OCI-M2 (cell line): ENCODE measurements at regions not wholly inside any gene's neighbourhood (a gene's known extent, or its start where the extent isn't known, plus 50 kb on each side); places are given as distances from the start of the nearest gene placed in this dataset.

ENCODE experiments used
- DNase-seq: peaks from one replicate; lab custom pipeline; 2025; ENCODE audit not compliant: unreplicated experiment; lab: John Stamatoyannopoulos, UW

- no peak for DNase-seq
Measured at GRCh38 chr3:18295171-18295920, 129.8 kb downstream of the SATB1 start.

- DNase-seq = no peak
Measured at GRCh38 chr3:18290157-18290556, 135.0 kb downstream of the SATB1 start.

- DNase-seq = no peak
Measured at GRCh38 chr3:18288243-18288642, 136.9 kb downstream of the SATB1 start.

GRCh38 chr3:18284716-18285115 lies 140.4 kb downstream of the SATB1 start:
- no peak for DNase-seq

GRCh38 chr3:18283680-18284079 lies 141.5 kb downstream of the SATB1 start:
- DNase-seq = no peak

GRCh38 chr3:18282507-18282906 lies 142.6 kb downstream of the SATB1 start:
- DNase-seq = no peak

- no peak for DNase-seq
Measured at GRCh38 chr3:18279226-18279737, 145.9 kb downstream of the SATB1 start.

GRCh38 chr3:18264853-18265252 lies 160.3 kb downstream of the SATB1 start:
- no peak for DNase-seq

GRCh38 chr3:18264361-18264760 lies 160.8 kb downstream of the SATB1 start:
- DNase-seq = no peak

- no peak for DNase-seq
Measured at GRCh38 chr3:18258492-18258891, 166.6 kb downstream of the SATB1 start.

GRCh38 chr3:18252578-18252977 lies 172.6 kb downstream of the SATB1 start:
- no peak for DNase-seq

- no peak for DNase-seq
Measured at GRCh38 chr3:18250991-18251390, 174.1 kb downstream of the SATB1 start.

- DNase-seq = no peak
Measured at GRCh38 chr3:18249126-18249525, 176.0 kb downstream of the SATB1 start.

- DNase-seq = no peak
Measured at GRCh38 chr3:18247776-18248310, 177.3 kb downstream of the SATB1 start.

- no peak for DNase-seq
Measured at GRCh38 chr3:18247139-18247695, 177.9 kb downstream of the SATB1 start.

- DNase-seq = no peak
Measured at GRCh38 chr3:18246336-18247060, 178.6 kb downstream of the SATB1 start.

- DNase-seq = no peak
Measured at GRCh38 chr3:18245721-18246120, 179.4 kb downstream of the SATB1 start.

- DNase-seq = no peak
Measured at GRCh38 chr3:18241837-18242236, 183.3 kb downstream of the SATB1 start.

GRCh38 chr3:18239674-18240073 lies 185.5 kb downstream of the SATB1 start:
- no peak for DNase-seq

GRCh38 chr3:18238746-18239331 lies 186.3 kb downstream of the SATB1 start:
- no peak for DNase-seq

GRCh38 chr3:18238332-18238731 lies 186.8 kb downstream of the SATB1 start:
- no peak for DNase-seq
